LHCN-M2 (cell line): ENCODE measurements at regions not wholly inside any gene's neighbourhood (a gene's known extent, or its start where the extent isn't known, plus 50 kb on each side); places are given as distances from the start of the nearest gene placed in this dataset.
"Not testable (repeated sequence)": the region's sequence is repeated elsewhere in the genome, so short reads cannot be mapped to it uniquely, and the experiment has no call there.

ENCODE experiments used
- DNase-seq: peaks from one replicate; pipeline ENCODE4 v3.0.0-alpha.2; 2012; ENCODE audit warnings: low read depth

DNA sequence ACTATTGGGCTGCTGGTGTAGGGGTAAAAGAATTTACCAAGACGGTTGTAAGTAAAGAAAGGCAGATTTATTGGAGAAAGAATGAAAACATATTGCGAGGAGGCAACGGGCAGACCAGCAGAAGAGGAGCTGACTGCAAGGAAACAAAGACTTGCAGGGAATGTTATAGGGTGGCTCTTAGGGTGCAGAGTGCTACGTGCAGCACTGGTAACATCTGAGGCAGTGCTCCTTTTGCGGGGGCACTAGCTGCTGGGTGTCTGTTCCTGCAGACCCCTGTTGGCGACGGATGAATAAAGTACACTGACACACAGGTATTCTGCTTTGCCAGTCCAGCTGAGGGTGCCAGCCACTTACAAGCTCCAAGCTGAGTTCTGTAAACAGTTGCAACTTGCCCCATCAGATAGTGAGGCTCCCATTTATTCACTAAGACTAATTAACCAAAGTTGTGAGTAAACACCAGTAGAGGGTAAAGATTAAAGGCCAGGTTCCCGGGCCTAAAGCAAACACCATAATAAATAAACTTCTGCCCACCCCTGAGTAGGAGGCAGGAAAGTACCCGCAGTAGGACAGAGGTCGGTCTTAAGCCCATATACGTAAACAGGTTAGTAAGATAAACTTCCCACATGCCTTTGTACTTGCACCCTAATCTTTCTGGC, 140.2 kb upstream of the KCNK1 start:
- no peak for DNase-seq

DNA sequence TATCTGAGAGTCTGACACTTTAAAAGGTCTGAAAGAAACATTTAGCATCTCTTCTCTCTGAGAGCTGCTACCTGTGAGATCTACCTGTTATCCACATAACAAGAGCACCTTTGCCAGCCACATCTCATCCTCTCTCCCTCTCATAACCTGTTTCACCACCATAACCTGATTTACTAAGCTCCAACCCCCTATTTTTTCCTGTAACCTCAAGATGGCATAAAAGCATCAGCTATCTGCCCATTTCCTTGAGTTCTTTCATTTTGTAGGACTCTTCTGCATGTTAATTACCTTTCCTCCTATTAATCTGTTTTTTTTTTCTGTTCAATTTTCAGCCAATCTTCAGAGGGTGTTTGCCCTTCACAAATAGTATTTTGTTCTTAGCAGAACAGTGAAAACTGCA, 136.5 kb upstream of the KCNK1 start:
- DNase-seq = no peak

DNA sequence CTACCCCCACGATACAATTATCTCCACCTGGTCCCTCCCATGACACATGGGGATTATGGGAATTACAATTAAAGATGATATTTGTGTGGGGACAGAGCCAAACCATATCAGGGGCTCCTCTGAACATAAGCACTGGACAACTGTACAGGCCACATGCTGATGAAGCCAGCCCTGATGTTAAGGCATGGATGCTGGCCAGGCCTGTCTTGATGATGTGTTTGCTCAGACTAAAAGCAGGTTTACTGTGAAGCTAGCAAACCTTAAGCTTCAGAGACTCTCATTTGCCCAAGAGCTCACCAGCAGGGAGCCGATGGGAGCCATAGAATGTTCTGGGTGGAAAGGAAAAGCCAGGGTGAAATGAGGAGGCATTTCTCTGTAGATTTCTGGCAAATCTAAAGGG, 135.3 kb upstream of the KCNK1 start:
- no peak for DNase-seq

DNA sequence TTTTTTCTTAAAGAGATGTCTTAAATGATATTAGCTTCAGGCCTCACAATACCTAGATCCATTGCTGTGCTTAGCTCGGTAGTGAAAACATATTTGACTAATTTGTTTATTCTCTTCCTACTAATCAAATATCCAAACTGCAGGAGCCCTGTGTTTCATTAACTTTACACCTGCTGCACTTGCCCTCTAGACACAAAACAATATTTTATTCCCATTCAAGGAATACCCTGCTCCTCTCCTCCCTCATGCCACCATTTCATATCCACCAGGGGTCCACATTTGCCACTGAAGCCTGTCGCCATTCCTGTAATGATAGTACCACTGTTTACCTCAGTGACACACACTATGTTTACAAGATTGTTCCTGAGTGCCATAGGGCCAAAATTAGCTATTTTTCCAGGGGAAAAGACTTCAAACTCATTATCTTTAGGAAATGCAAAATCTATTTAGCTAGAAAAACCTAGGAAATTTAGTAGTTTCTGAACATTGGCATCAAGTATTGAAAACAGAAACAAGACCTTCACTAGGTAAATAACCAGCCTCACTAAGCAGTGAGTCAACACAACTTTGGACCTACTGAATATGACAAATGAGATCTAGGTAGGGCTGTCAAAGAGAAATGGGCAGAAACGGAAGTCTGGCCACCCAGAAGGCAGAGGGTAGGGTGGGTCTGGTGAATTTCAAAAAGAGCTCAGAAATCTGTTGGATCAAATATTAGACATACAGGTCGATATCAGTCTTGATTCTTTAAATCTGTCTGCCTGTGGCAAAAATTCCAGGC, 134.6 kb upstream of the KCNK1 start:
- no peak for DNase-seq

DNA sequence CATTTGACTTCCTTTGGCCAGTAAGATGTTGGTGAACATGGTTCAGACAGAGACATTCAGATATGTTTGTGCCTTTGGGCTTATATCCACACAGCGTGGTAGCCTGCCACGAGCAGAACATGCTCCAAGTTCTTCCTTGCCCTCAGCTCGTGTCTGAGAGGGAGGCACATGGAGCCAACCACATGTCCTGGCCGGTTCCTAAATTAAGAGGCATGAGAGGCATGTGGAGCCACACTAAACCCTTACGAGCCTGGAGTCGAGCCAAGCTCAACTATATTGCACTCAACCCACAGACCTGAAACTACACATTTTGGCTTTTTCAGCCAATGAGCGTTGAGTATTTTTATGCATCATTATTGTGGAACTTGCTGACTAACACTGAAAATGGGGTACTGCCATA, 133.7 kb upstream of the KCNK1 start:
- no peak for DNase-seq

DNA sequence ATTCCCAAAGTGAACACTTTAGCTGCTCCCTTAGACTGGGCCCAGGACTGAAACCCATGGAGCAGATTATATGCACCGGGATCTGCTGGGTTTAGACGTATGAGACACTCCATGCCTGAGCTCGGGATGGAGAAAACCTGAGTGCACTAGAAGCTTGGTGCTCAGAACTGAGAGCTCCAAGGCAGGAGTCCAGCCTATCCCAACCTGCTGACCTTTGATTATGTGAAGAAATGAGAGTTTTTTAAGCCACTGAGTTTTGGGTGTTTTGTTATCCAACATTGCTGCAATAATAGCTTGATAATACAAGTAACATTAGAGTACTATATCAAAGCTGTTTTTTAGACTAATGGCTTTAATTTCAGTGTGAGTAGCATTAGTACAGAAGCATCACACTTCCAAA, 131.5 kb upstream of the KCNK1 start:
- no peak for DNase-seq

DNA sequence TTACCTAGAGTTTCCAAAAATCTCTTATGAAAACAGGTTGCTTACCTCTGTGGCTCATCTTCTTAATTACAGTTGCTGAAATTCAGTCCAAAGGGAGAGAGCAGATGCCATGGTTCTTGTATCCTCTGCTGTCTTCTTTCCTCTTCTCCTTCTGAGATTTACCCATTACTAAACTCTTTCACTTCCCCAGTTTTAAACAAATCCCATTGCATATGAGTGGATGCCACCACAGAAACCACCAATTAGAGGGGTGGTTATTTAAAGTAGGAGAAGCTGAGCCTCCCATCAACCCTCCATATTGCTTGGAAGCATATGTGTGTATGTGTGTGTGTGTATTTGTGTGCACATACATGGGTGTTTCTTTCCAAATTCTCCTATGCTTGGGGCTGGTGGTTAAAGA, 128.5 kb upstream of the KCNK1 start:
- no peak for DNase-seq

DNA sequence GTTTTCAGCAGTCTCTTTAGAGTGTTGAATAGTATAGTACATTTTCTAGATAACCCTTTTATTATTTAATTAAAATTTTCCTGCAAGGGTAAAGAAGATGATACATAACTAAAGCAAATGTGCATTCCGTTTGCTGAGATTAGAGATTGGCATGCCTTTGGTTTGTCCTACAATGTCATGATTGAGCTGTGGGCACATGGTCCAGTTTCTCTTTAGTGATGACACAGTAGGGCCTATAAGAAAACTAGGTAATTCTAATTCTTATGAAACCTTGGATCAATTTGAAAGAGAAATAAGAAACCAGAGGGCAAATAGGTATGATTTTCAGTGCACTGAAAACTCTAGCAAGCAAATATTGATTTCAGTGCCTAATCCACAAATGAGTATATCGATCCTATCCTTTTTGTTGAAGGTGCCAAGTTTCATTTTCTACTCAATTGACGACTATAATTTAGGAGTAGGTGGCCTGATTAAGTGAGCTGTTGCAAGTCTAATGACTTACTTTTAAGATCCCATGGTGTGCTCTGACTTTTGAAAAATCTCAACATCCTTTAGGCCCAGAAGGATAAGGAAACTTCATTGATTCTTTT, 128.0 kb upstream of the KCNK1 start:
- DNase-seq = no peak

DNA sequence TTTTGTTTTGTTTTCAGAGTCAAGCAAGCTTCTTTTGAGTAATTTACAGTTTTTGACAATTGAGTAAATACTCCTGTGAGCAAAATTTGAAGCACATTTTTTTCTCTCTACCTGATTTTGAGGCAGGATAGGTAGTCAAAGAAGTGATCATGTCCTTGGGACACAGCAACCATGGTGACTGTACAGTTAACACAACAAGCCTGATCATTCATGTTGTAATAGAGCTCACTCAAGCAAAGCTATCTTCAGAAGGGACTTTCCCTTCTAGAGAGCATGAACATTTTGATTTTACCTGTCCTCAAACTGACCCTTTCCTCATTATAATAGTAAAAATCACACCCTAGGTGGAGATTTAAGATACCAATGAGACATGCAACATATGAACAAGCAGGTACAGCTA, 126.5 kb upstream of the KCNK1 start:
- DNase-seq = no peak

DNA sequence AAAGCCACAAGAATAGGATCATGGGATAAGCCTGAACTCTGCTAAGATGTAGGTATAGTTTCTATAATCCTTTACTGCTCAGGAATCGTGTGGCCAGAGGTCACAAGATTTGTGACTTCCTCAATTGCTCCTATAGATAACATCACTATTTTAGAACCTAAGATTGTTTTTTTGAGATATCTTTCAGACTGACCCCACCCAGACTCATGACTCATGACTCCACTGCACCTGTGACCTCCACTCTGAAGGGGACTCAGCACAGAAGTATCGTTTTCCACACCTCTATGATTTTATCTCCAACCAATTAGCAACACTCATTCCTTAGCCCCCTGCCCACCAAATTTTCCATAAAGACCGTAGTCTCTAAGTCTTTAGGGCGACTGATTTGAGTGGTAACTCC, 124.5 kb upstream of the KCNK1 start:
- DNase-seq = no peak

DNA sequence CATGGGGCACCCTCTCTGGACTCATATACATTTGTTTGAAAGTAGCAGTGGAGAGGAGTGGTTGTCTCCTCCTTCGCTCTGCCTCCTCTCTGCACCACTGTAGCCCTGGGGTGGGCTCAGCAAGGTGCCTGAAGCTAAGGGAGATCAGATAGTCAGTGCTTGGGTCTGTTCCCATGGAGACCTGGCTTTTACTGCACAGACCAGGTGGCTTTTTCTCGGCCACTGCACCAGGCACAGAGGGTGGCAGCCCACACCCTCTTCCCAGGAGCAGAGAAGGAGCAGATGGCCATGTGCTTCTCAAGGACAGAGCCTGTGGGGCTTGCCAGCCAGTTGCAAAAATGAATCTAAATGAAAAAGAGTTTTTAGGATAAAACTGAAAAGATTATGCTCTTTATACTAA, 123.4 kb upstream of the KCNK1 start:
- DNase-seq = no peak

DNA sequence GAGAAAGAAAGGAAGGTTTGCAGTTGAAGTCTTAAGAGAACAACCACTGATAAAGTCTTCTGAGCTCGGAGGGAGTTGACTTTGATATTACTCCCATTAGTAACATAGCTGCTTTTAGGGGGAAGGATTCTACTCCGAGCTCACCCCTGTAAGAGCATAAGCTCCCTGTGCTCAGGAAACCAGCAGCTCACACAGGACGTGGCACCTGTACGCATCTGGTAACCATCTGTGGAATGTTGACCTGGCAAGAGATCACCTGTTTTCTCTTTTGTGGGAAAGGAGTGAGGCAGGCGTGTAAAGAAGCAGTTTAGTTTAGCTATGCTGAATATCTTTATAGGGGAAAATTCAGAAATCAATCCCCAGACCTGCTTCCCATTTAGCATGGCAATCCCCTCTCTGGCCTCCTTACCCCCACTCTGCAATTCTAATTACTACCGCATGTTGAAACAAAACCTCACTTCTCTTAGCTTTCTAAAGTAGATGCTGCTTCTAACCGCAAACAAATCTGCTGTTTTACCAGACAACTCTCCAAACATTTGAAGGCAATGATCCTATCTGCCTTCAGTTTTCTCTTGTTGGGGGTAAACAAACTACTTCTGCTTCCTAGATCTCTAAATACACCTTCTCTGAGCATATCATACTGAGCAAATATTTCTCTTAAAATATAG, 121.8 kb upstream of the KCNK1 start:
- DNase-seq = no peak

DNA sequence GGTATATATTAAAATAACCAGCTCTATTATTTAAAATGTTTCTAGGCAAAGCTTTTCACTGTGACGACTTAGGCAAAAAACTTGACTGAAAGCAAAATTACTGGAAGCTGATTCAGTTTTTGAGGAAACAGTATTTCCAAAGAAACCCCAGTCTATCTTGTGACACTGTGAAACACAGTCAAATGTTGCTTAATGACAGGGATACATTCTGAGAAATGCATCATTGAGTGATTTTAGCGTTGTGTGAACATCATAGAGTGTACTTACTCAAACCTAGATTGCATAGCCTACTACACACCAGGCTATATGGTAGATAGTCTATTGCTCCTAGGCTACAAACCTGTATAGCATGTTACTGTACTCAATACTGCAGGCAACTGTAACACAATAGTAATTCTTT, 116.9 kb upstream of the KCNK1 start:
- DNase-seq = no peak

DNA sequence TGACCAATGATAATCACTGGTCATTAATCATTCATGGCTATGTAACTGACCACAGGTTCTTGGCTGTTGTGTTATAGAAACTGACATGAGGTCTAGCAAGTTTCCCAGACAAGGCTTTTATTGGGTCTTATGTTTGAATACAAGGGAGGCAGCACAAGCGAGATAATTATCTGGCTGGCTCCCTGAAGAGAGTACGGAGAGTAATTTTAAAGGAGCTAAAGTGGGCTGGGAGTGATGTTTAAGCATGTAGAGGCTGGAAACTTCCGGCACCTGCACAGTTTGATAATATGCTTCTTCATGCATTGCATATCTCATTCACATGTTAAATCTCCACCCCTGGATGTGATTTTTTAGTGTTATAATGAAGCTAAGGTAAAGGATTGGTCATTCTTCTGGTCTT, 116.2 kb upstream of the KCNK1 start:
- no peak for DNase-seq

DNA sequence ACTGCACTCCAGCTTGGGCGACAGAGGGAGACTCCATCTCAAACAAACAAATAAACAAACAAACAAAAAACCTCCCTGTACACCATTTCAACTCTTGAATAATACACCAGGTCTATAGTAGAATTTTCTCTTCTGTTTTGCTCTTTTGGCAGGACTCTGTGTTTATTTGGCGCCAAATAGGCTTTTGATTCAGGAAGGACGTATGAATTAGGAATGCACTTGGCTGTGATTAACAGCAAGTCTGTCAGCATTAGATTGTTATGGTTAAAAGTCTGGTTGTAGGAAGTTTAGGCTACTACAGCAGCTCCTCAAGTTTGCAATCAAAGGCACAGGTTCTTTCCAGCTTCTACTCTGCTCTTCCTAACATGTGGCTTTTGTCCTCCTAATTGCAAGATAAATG, 113.8 kb upstream of the KCNK1 start:
- DNase-seq = no peak

DNA sequence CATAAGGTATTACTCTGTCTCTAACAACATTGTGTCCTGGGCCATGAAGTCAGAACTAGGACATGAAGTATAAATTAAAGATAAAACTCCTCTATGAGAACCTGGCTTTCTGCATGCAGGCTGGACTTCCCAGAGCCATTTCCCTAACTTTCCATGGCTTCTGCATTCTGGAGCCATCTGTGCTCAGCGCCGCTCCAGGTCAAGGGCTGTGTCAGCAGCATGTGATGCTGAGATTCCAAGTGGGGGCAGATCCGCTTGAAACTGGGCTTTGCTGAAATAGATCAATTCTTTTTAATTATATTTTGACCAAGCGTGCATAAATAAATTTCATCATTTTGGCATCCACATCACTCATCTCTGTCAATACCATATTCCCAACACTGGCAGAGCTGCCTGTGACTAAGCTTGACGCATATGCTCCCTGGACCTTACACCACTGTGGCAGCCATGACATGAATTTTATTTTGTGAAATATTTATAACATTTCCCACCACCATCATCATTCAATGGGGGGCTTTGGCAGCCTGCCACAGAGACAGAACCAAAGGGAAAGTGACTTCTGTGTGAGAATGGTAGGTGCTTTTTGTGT, 110.4 kb upstream of the KCNK1 start:
- no peak for DNase-seq

DNA sequence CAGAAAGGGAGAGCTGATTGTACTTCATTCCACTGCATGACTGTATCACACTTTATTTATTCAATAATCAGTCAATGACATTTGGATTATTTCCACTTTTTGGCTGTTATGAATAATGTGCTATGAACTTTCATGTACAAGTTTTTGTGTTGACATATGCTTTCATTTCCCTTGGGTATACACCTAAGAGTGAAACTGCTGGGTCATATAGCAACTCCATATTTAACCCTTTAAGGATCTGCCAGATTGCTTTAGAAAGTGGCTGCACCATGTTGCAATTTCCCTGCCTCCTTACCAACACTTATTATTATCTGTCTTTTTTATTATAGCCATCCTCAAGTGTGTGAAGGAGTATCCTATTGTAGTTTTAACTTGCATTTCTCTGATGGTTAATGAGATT, 108.8 kb upstream of the KCNK1 start:
- DNase-seq = no peak

DNA sequence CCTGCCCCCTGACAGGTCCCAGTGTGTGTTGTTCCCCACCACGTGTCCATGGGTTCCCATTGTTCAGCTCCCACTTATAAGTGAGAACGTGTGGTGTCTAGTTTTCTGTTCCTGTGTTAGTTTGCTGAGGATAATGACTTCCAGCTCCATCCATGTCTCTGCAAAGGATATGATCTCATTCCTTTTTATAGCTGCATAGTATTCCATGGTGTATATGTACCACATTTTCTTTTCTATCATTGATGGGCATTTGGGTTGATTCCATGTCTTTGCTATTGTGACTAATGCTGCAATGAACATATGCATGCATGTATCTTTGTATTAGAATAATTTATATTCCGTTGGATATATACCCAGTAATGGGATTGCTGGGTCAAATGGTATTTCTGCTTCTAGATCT, 108.0 kb upstream of the KCNK1 start:
- not testable (repeated sequence) for DNase-seq

DNA sequence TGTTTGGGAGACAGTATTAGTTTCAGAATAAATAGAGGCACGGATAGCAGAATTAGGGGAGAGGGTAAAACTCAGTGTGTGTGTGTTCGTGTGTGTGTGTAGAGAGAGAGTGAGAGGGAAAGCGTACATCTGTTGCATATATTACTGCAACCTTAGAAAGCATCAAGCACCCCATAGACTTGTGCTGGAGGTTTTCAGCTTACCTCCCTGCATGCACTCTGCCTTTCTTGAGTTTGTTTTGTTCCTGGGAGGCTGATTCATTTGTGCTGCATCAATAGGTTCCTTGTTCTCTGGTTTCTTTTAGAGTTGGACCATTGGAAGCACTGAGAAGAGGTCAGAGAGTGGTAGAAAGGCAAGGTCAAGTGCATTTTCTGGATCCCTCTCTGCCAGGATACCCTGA, 104.4 kb upstream of the KCNK1 start:
- no peak for DNase-seq

DNA sequence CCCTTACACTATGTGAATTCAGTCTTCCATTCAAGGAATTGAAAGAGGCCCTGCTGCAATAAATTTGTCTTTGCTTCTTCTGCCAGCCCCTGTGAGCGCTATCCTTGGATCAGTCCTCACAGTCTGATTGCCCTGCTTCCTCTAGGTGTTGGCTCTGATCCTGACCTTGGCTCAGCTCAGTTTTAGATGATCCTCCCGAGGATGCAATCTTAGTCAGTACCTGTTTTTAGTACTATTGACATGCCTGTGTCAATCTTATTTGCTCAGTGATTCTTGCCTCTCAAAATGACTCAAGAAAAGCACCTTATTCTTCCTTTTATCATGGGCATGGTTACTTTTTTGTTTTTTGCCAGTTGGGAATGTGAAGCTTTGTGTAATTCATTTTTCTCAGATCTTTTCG, 101.4 kb upstream of the KCNK1 start:
- no peak for DNase-seq

DNA sequence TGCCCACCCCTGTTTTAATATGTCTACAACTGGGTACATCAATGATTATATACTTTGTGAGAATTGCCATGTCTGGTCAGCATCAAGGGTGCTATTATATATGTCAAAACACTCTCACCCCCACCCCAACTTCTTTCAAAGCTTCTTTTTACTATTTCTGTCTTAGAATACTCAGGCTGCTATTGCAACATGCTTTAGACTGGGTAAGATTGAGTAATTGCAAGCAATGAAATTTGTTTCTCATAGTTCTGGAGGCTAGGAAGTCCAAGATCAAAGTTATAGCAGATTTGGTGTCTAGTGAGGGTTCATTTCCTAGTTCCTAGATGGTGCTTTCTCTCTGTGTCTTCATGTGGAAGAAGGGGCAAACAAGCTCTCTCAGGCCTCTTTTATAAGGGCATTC, 100.5 kb upstream of the KCNK1 start:
- no peak for DNase-seq

DNA sequence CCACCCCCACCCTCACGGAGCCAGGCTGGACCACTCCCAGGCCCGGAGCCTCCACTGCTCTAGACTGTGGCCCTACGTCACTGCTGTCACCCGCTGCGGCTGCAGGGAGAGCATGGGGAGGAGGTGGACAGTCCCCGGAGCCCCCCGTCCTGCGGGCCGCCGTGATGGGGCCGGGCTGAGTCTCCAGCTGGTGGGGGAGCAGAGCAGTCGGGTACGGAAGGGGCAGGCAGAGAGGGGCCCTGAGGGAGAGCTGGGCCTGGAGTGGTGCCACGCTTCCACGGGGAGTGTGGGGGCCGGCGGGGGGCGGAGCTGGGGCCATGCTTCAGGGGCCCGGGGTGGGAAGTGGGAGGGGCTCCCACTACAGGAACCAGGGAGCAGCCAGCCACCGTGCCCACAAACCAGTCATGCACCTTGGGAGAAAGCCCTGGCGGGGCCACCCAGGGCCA, 98.9 kb upstream of the KCNK1 start:
- DNase-seq = no peak
